BE2C (cell line): ENCODE measurements at regions not wholly inside any gene's neighbourhood (a gene's known extent, or its start where the extent isn't known, plus 50 kb on each side); places are given as distances from the start of the nearest gene placed in this dataset.

Experiments
- DNase-seq: peaks from one replicate; pipeline ENCODE4 v3.0.0-alpha.2; 2020
- H3K27me3 ChIP-seq: fragments of 250-450 bp; sonication (Bioruptor Pico); 2 replicates; pipeline ENCODE4 v1.5.1; 2020; ENCODE audit warnings: mild to moderate bottlenecking
- H3K36me3 ChIP-seq: fragments of 250-450 bp; sonication (Bioruptor Pico); 2 replicates; pipeline ENCODE4 v1.5.1; 2020; ENCODE audit warnings: mild to moderate bottlenecking
- H3K4me1 ChIP-seq: fragments of 250-450 bp; sonication (Bioruptor Pico); 2 replicates; pipeline ENCODE4 v1.5.1; 2020
- H3K4me3 ChIP-seq: 2 replicates; pipeline ENCODE4 v1.5.1; 2011; ENCODE audit warnings: low read depth, low read length
- H3K9me3 ChIP-seq: fragments of 250-450 bp; sonication (Bioruptor Pico); 2 replicates; pipeline ENCODE4 v1.5.1; 2020
- TF ChIP-seq, protein P1 (sequence below): IDR thresholded peaks from 2 replicates; pipeline ENCODE4 v1.5.1; 2012; ENCODE audit warnings: mild to moderate bottlenecking, low read depth, low read length

DNA sequence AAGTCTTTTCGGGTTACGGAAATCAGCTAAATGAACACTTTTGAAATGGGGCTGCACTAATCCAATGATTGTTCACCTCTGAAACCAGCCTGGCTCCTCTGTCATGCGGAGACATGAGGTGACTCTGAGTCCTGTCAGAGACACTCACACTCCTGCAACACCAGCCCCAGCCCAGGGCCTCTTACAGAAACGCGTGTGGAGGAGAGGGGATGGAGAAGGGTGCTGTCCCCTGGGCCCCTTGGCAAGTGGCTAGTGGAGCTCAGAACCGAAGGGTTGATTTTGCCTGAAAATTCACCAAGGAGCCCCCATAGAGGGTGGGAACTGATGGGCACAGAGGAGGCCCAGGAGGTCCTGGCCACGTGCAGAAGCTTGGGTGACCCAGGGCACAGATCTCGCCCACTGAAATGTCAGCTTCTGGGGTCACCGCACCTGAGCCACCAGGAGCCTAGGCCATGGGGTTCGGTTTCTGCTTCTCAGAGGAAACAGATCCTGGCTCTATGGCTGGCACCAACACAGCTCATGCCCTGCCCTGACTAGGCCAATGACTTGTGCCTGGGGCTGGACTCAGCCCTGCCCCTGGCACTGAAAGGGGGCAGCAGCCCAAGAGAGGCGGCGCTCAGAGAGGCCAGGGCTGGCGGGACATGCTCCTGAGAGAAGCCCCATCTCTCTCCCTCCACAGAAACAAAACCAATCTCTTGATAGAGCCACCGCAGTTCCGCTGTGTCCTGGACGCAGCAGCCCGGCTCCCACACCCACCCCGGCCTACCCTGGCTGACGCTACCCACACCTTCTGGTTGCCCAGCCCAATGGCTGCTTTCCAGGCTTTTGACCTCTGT is 144.7 kb downstream of the ERMARD start:
- no peak for DNase-seq
- H3K4me1 ChIP-seq: no peaks in the 10 kb centered on the region
- no peaks in the 10 kb centered on the region for H3K27me3 ChIP-seq
- no peaks in the 10 kb centered on the region for H3K36me3 ChIP-seq
- no peaks in the 10 kb centered on the region for H3K9me3 ChIP-seq
- H3K4me3 ChIP-seq: no peak overlapping the region
- TF ChIP-seq, protein P1, sequence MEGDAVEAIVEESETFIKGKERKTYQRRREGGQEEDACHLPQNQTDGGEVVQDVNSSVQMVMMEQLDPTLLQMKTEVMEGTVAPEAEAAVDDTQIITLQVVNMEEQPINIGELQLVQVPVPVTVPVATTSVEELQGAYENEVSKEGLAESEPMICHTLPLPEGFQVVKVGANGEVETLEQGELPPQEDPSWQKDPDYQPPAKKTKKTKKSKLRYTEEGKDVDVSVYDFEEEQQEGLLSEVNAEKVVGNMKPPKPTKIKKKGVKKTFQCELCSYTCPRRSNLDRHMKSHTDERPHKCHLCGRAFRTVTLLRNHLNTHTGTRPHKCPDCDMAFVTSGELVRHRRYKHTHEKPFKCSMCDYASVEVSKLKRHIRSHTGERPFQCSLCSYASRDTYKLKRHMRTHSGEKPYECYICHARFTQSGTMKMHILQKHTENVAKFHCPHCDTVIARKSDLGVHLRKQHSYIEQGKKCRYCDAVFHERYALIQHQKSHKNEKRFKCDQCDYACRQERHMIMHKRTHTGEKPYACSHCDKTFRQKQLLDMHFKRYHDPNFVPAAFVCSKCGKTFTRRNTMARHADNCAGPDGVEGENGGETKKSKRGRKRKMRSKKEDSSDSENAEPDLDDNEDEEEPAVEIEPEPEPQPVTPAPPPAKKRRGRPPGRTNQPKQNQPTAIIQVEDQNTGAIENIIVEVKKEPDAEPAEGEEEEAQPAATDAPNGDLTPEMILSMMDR: no peak

GRCh38 chr6:169895000-169895759 is 143.8 kb downstream of the ERMARD start:
- no peak for DNase-seq
- Histone ChIP-seq H3K27me3 (no peaks in the 10 kb centered on the region), H3K36me3 (no peaks in the 10 kb centered on the region), H3K9me3 (no peaks in the 10 kb centered on the region), H3K4me3 (no peak overlapping the region), H3K4me1 (no peaks in the 10 kb centered on the region)
- TF ChIP-seq, protein P1: no peak

GRCh38 chr6:169894377-169894960 is 143.0 kb downstream of the ERMARD start:
- Histone ChIP-seq H3K4me1 (no peaks in the 10 kb centered on the region), H3K4me3 (no peak overlapping the region), H3K9me3 (no peaks in the 10 kb centered on the region), H3K36me3 (no peaks in the 10 kb centered on the region), H3K27me3 (no peaks in the 10 kb centered on the region)
- no peak for DNase-seq
- TF ChIP-seq, protein P1: no peak

- Histone ChIP-seq H3K27me3 (no peaks in the 10 kb centered on the region), H3K4me3 (no peak overlapping the region), H3K4me1 (no peaks in the 10 kb centered on the region), H3K36me3 (no peaks in the 10 kb centered on the region), H3K9me3 (no peaks in the 10 kb centered on the region)
- TF ChIP-seq, protein P1: no peak
- no peak for DNase-seq
These were observed 142.2 kb downstream of the ERMARD start for GRCh38 chr6:169893624-169894023.

DNA sequence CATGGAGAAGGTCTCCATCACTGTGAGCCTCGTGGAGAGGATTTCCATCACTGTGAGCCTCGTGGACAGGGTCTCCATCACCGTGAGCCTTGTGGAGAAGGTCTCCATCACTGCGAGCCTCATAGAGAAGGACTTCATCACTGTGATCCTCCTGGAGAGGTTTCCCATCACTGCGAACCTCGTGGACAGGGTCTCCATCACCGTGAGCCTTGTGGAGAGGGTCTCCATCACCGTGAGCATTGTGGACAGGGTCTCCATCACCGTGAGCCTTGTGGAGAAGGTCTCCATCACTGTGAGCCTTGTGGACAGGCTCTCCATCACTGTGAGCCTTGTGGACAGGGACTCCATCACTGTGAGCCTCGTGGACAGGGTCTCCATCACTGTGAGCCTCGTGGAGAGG is 140.4 kb downstream of the ERMARD start:
- TF ChIP-seq, protein P1: no peak
- H3K9me3 ChIP-seq: no peaks in the 10 kb centered on the region
- no peaks in the 10 kb centered on the region for H3K36me3 ChIP-seq
- H3K4me1 ChIP-seq: no peaks in the 10 kb centered on the region
- no peak for DNase-seq
- H3K27me3 ChIP-seq: no peaks in the 10 kb centered on the region
- no peak overlapping the region for H3K4me3 ChIP-seq
